Neural cell (in vitro differentiated cells): ENCODE measurements at regions not wholly inside any gene's neighbourhood (a gene's known extent, or its start where the extent isn't known, plus 50 kb on each side); places are given as distances from the start of the nearest gene placed in this dataset.

Experiments used
- H2AFZ ChIP-seq: fragments of 200-600, 300-800 bp; sonication (generic), shearing (Covaris generic); 2 replicates; pipeline ENCODE4 v1.6.0; 2014; ENCODE audit warnings: low read depth, mild to moderate bottlenecking, antibody characterized with exemption, low read length, moderate library complexity
- H3F3A ChIP-seq: fragments of 200-600 bp; shearing (Covaris generic); 2 replicates; pipeline ENCODE4 v1.6.1; 2016; ENCODE audit warnings: mild to moderate bottlenecking, moderate library complexity, mixed read lengths, antibody characterized with exemption, low read length; ENCODE audit not compliant: insufficient read depth, poor library complexity, severe bottlenecking
- H3K27ac ChIP-seq: fragments of 200-600, 300-800 bp; sonication (generic), shearing (Covaris generic); 2 replicates; pipeline ENCODE4 v1.5.1; 2014; ENCODE audit warnings: mild to moderate bottlenecking, low read length, moderate library complexity
- H3K27me3 ChIP-seq: fragments of 300-800, 200-600 bp; sonication (generic), shearing (Covaris generic); 2 replicates; pipeline ENCODE4 v1.6.0; 2014; ENCODE audit warnings: mild to moderate bottlenecking, low read depth, low read length, moderate library complexity; ENCODE audit not compliant: insufficient read depth
- H3K36me3 ChIP-seq: fragments of 300-800, 200-600 bp; sonication (generic), shearing (Covaris generic); 2 replicates; pipeline ENCODE4 v1.5.1; 2014; ENCODE audit warnings: mild to moderate bottlenecking, antibody characterized with exemption, low read length, moderate library complexity; ENCODE audit not compliant: insufficient read depth
- H3K4me2 ChIP-seq: fragments of 300-800, 200-600 bp; sonication (generic), shearing (Covaris generic); 2 replicates; pipeline ENCODE4 v1.6.0; 2014; ENCODE audit warnings: mild to moderate bottlenecking, low read length
- H3K4me3 ChIP-seq: fragments of 300-800, 200-600 bp; sonication (generic), shearing (Covaris generic); 2 replicates; pipeline ENCODE4 v1.5.1; 2014; ENCODE audit warnings: mild to moderate bottlenecking, low read length, moderate library complexity
- H3K79me2 ChIP-seq: fragments of 200-600 bp; shearing (Covaris generic); replicated peaks from 2 replicates; pipeline ENCODE4 v1.6.0; 2014; ENCODE audit warnings: mild to moderate bottlenecking, low read length, moderate library complexity; ENCODE audit not compliant: insufficient read depth
- H3K9ac ChIP-seq: fragments of 300-800, 200-600 bp; sonication (generic), shearing (Covaris generic); 2 replicates; pipeline ENCODE4 v1.6.1; 2016; ENCODE audit warnings: mild to moderate bottlenecking, low read length, mixed read lengths
- H3K9me2 ChIP-seq: fragments of 200-600 bp; shearing (Covaris generic); 2 replicates; pipeline ENCODE4 v1.6.1; 2016; ENCODE audit warnings: mild to moderate bottlenecking, low read length, mixed read lengths; ENCODE audit not compliant: insufficient read depth
- H3K9me3 ChIP-seq: fragments of 200-600, 300-800 bp; sonication (generic), shearing (Covaris generic); 2 replicates; pipeline ENCODE4 v1.6.1; 2016; ENCODE audit warnings: mild to moderate bottlenecking, mixed run types, low read length, moderate library complexity, mixed read lengths
- H4K20me1 ChIP-seq: fragments of 200-600 bp; shearing (Covaris generic); 2 replicates; pipeline ENCODE4 v1.6.1; 2016; ENCODE audit warnings: mild to moderate bottlenecking, mixed run types; ENCODE audit not compliant: insufficient read depth
- CTCF ChIP-seq: fragments of 450-650 bp; IDR thresholded peaks from 2 replicates; pipeline ENCODE4 v1.5.1; 2014; ENCODE audit warnings: antibody characterized with exemption, mild to moderate bottlenecking, moderate library complexity; ENCODE audit not compliant: poor library complexity, severe bottlenecking
- EP300 ChIP-seq: fragments of 450-650 bp; conservative IDR thresholded peaks from 2 replicates; pipeline ENCODE4 v1.6.1; 2014; ENCODE audit warnings: antibody characterized with exemption, mild to moderate bottlenecking, moderate library complexity; ENCODE audit not compliant: poor library complexity, severe bottlenecking
- EZH2 ChIP-seq: fragments of 200-600, 300-800 bp; shearing (Covaris generic), sonication (generic); IDR thresholded peaks from 2 replicates; pipeline ENCODE4 v1.6.1; 2014; ENCODE audit warnings: antibody characterized with exemption, low read length, borderline replicate concordance, mild to moderate bottlenecking; ENCODE audit not compliant: insufficient read depth, poor library complexity, severe bottlenecking
- MXI1 ChIP-seq: fragments of 450-650 bp; conservative IDR thresholded peaks from 2 replicates; pipeline ENCODE4 v1.6.1; 2014; ENCODE audit warnings: antibody characterized with exemption, mild to moderate bottlenecking; ENCODE audit not compliant: poor library complexity, severe bottlenecking
- POLR2AphosphoS5 ChIP-seq: IDR thresholded peaks from 2 replicates; pipeline ENCODE4 v1.6.1; 2012
- RAD21 ChIP-seq: fragments of 450-650 bp; conservative IDR thresholded peaks from 2 replicates; pipeline ENCODE4 v1.6.1; 2014; ENCODE audit warnings: antibody characterized with exemption, mild to moderate bottlenecking, moderate library complexity
- REST ChIP-seq: IDR thresholded peaks from 2 replicates; pipeline ENCODE4 v1.6.1; 2012; ENCODE audit warnings: borderline replicate concordance
- SMC3 ChIP-seq: fragments of 450-650 bp; conservative IDR thresholded peaks from 2 replicates; pipeline ENCODE4 v1.6.1; 2014; ENCODE audit warnings: antibody characterized with exemption, mild to moderate bottlenecking, moderate library complexity; ENCODE audit not compliant: poor library complexity
- TAF1 ChIP-seq: IDR thresholded peaks from 2 replicates; pipeline ENCODE4 v1.6.1; 2012; ENCODE audit warnings: low read depth

GRCh38 chr2:126786765-126787164 lies 111.9 kb upstream of the TEX51 start:
- Histone ChIP-seq H3K4me2 (no peak overlapping the region), H3K27ac (no peak overlapping the region)

GRCh38 chr2:126787289-126787688 lies 111.4 kb upstream of the TEX51 start:
- H3K4me2 ChIP-seq, result no peak overlapping the region
- H3F3A ChIP-seq, result no peaks in the 10 kb centered on the region
- no peaks in the 10 kb centered on the region for H3K27me3 ChIP-seq
- no peak overlapping the region for H2AFZ ChIP-seq
- H4K20me1 ChIP-seq, result no peaks in the 10 kb centered on the region
- H3K9me2 ChIP-seq, result no peaks in the 10 kb centered on the region
- no peaks in the 10 kb centered on the region for H3K9me3 ChIP-seq
- H3K27ac ChIP-seq, result no peak overlapping the region
- H3K9ac ChIP-seq, result no peak overlapping the region
- no peaks in the 10 kb centered on the region for H3K36me3 ChIP-seq
- no peaks in the 10 kb centered on the region for H3K79me2 ChIP-seq
- no peak overlapping the region for H3K4me3 ChIP-seq
- TF ChIP-seq RAD21, result no peak
- TF ChIP-seq POLR2AphosphoS5, result no peak
- no peak for TF ChIP-seq MXI1
- no peak for TF ChIP-seq EZH2
- no peak for TF ChIP-seq TAF1
- TF ChIP-seq EP300, result no peak
- TF ChIP-seq SMC3, result no peak
- TF ChIP-seq REST, result no peak

More at GRCh38 chr2:126786765-126787164, 111.9 kb upstream of the TEX51 start:
- TF ChIP-seq POLR2AphosphoS5 (no peak), EZH2 (no peak), REST (no peak), SMC3 (no peak), EP300 (no peak), MXI1 (no peak), TAF1 (no peak), RAD21 (no peak), CTCF (no peak)
- H2AFZ ChIP-seq, result no peak overlapping the region
- no peaks in the 10 kb centered on the region for H3K36me3 ChIP-seq
- H3K9me2 ChIP-seq, result no peaks in the 10 kb centered on the region
- no peaks in the 10 kb centered on the region for H3K27me3 ChIP-seq
- H3K4me3 ChIP-seq, result no peak overlapping the region
- H3K9me3 ChIP-seq, result no peaks in the 10 kb centered on the region
- H3F3A ChIP-seq, result no peaks in the 10 kb centered on the region
- H3K9ac ChIP-seq, result no peak overlapping the region
- no peaks in the 10 kb centered on the region for H4K20me1 ChIP-seq
- H3K79me2 ChIP-seq, result no peaks in the 10 kb centered on the region
